Trophoblast cell (in vitro differentiated cells and primary cell): ENCODE measurements at regions not wholly inside any gene's neighbourhood (a gene's known extent, or its start where the extent isn't known, plus 50 kb on each side); places are given as distances from the start of the nearest gene placed in this dataset.

ENCODE experiments used
- DNase-seq, 2 donors: peaks; one replicate each; pipeline ENCODE4 v3.0.0-alpha.2; 2016
- H2AFZ ChIP-seq: 2 replicates; pipeline ENCODE4 v1.6.1; 2013; ENCODE audit warnings: low read length, moderate library complexity, mild to moderate bottlenecking; ENCODE audit not compliant: insufficient read depth, poor library complexity
- H2AK5ac ChIP-seq: 2 replicates; pipeline ENCODE4 v1.6.1; 2013; ENCODE audit warnings: mild to moderate bottlenecking, low read length
- H2BK120ac ChIP-seq: 2 replicates; pipeline ENCODE4 v1.6.1; 2013; ENCODE audit warnings: low read length, mild to moderate bottlenecking, moderate library complexity; ENCODE audit not compliant: insufficient read depth, poor library complexity
- H2BK12ac ChIP-seq: 2 replicates; pipeline ENCODE4 v1.6.1; 2013; ENCODE audit warnings: mild to moderate bottlenecking, low read length, moderate library complexity
- H2BK5ac ChIP-seq: 2 replicates; pipeline ENCODE4 v1.6.1; 2013; ENCODE audit warnings: low read length, low read depth, moderate library complexity, mild to moderate bottlenecking; ENCODE audit not compliant: poor library complexity
- H3K14ac ChIP-seq: 2 replicates; pipeline ENCODE4 v1.6.1; 2013; ENCODE audit warnings: mild to moderate bottlenecking, low read length
- H3K18ac ChIP-seq: 2 replicates; pipeline ENCODE4 v1.6.1; 2013; ENCODE audit warnings: mild to moderate bottlenecking, low read length
- H3K23ac ChIP-seq: 2 replicates; pipeline ENCODE4 v1.6.1; 2013; ENCODE audit warnings: low read length
- H3K27ac ChIP-seq: 2 replicates; pipeline ENCODE4 v1.5.1; 2013; ENCODE audit warnings: low read depth, mild to moderate bottlenecking, inconsistent platforms, low read length, moderate library complexity
- H3K27me3 ChIP-seq: 2 replicates; pipeline ENCODE4 v1.6.1; 2013; ENCODE audit warnings: inconsistent platforms, mild to moderate bottlenecking, low read length, moderate library complexity; ENCODE audit not compliant: insufficient read depth
- H3K36me3 ChIP-seq, 2 experiments: 1 replicate in 1 of 2; 2 replicates in 1 of 2; pipeline ENCODE4 v1.6.1; 2013; ENCODE audit warnings: low read length in 2 of 2, mild to moderate bottlenecking in 2 of 2, moderate library complexity in 1 of 2; ENCODE audit not compliant: insufficient read depth in 2 of 2, control insufficient read depth in 1 of 2
- H3K4ac ChIP-seq: 2 replicates; pipeline ENCODE4 v1.6.1; 2013; ENCODE audit warnings: low read depth, mild to moderate bottlenecking, low read length, moderate library complexity
- H3K4me1 ChIP-seq, 2 experiments: 1 replicate in 1 of 2; 2 replicates in 1 of 2; pipeline ENCODE4 v1.6.1; 2013; ENCODE audit warnings: low read length in 2 of 2, mild to moderate bottlenecking in 2 of 2, moderate library complexity in 1 of 2; ENCODE audit not compliant: insufficient read depth in 2 of 2, control insufficient read depth in 1 of 2
- H3K4me2 ChIP-seq: 2 replicates; pipeline ENCODE4 v1.6.1; 2013; ENCODE audit warnings: inconsistent platforms, mild to moderate bottlenecking, low read length, moderate library complexity
- H3K4me3 ChIP-seq: 2 replicates; pipeline ENCODE4 v1.5.1; 2013; ENCODE audit warnings: mild to moderate bottlenecking, low read depth, low read length, inconsistent platforms
- H3K79me1 ChIP-seq: one replicate; pipeline ENCODE4 v1.6.1; 2013; ENCODE audit warnings: low read length
- H3K79me2 ChIP-seq: 2 replicates; pipeline ENCODE4 v1.6.1; 2013; ENCODE audit warnings: low read length, mild to moderate bottlenecking; ENCODE audit not compliant: control insufficient read depth, insufficient read depth, poor library complexity
- H3K9ac ChIP-seq: 2 replicates; pipeline ENCODE4 v1.6.1; 2013; ENCODE audit warnings: mild to moderate bottlenecking, low read length
- H3K9me3 ChIP-seq: 2 replicates; pipeline ENCODE4 v1.6.1; 2013; ENCODE audit warnings: low read depth, mild to moderate bottlenecking, control low read depth, inconsistent platforms, low read length; ENCODE audit not compliant: insufficient read depth
- H4K12ac ChIP-seq: 2 replicates; pipeline ENCODE4 v1.6.1; 2013; ENCODE audit warnings: low read depth, mild to moderate bottlenecking, low read length, moderate library complexity
- H4K8ac ChIP-seq: 2 replicates; pipeline ENCODE4 v1.6.1; 2013; ENCODE audit warnings: low read depth, mild to moderate bottlenecking, low read length, moderate library complexity
- H4K91ac ChIP-seq: one replicate; pipeline ENCODE4 v1.6.1; 2013; ENCODE audit warnings: low read depth, mild to moderate bottlenecking, low read length, moderate library complexity
- WGBS: extraction: QIAGEN DNeasy Blood & Tissue Kit; methylation state at CpG from one replicate; pipeline ENCODE4 v1.1.7; 2013; ENCODE audit warnings: missing lambda C conversion rate; ENCODE audit not compliant: insufficient read length, insufficient coverage; ENCODE audit errors: extremely low coverage; 5-methylcytosine and 5-hydroxymethylcytosine counted together

- H2AK5ac ChIP-seq = no peak overlapping the region
- H3K14ac ChIP-seq = no peak overlapping the region
- no peak overlapping the region for H2BK5ac ChIP-seq
- no peaks in the 10 kb centered on the region for H3K79me1 ChIP-seq
- no peaks in the 10 kb centered on the region for H3K79me2 ChIP-seq
- H3K4me1 ChIP-seq = peaks cover 3 to 4% of the 10 kb centered on the region in 2 experiments
- H3K27ac ChIP-seq = no peak overlapping the region
- no peak overlapping the region for H3K23ac ChIP-seq
- DNase-seq = peak; percentile 37 to 57
- H3K4me2 ChIP-seq = no peak overlapping the region
- H2BK120ac ChIP-seq = no peak overlapping the region
- H3K27me3 ChIP-seq = no peaks in the 10 kb centered on the region
- no peak overlapping the region for H4K8ac ChIP-seq
- no peak overlapping the region for H3K4ac ChIP-seq
- no peak overlapping the region for H4K12ac ChIP-seq
- H2AFZ ChIP-seq = no peak overlapping the region
- no CpG with 5 or more reads among the region's 3 CpGs for WGBS
- H4K91ac ChIP-seq = no peak overlapping the region
- H3K36me3 ChIP-seq = no peaks in the 10 kb centered on the region
- no peak overlapping the region for H3K4me3 ChIP-seq
- no peak overlapping the region for H3K18ac ChIP-seq
- H2BK12ac ChIP-seq = no peak overlapping the region
- H3K9ac ChIP-seq = no peak overlapping the region
- no peaks in the 10 kb centered on the region for H3K9me3 ChIP-seq
Observed at GRCh38 chr2:16411788-16412187, 253.8 kb downstream of the CYRIA start.

GRCh38 chr2:16409849-16410248 is 255.8 kb downstream of the CYRIA start:
- Histone ChIP-seq H3K27ac (no peak overlapping the region), H2BK5ac (no peak overlapping the region), H3K4me3 (no peak overlapping the region), H2BK12ac (no peak overlapping the region), H2BK120ac (no peak overlapping the region), H3K27me3 (no peaks in the 10 kb centered on the region), H3K14ac (no peak overlapping the region), H2AFZ (no peak overlapping the region), H4K91ac (no peak overlapping the region), H3K79me1 (no peaks in the 10 kb centered on the region), H3K36me3 (no peaks in the 10 kb centered on the region), H3K9me3 (no peaks in the 10 kb centered on the region), H4K8ac (no peak overlapping the region), H3K9ac (no peak overlapping the region), H3K79me2 (no peaks in the 10 kb centered on the region), H3K23ac (no peak overlapping the region), H3K18ac (no peak overlapping the region), H3K4me2 (no peak overlapping the region), H3K4me1 (peaks cover 3 to 4% of the 10 kb centered on the region in 2 experiments), H2AK5ac (no peak overlapping the region), H3K4ac (no peak overlapping the region), H4K12ac (no peak overlapping the region)
- peak; percentile 1 to 40 for DNase-seq
- whole genome bisulfite sequencing = no CpG with 5 or more reads among the region's 3 CpGs

GRCh38 chr2:16409006-16409390 is 256.6 kb downstream of the CYRIA start:
- Histone ChIP-seq H2BK5ac (no peak overlapping the region), H3K36me3 (no peaks in the 10 kb centered on the region), H3K79me1 (no peaks in the 10 kb centered on the region), H3K27me3 (no peaks in the 10 kb centered on the region), H3K4ac (no peak overlapping the region), H2AFZ (no peak overlapping the region), H3K9ac (no peak overlapping the region), H3K27ac (no peak overlapping the region), H3K14ac (no peak overlapping the region), H3K18ac (no peak overlapping the region), H3K9me3 (no peaks in the 10 kb centered on the region), H4K8ac (no peak overlapping the region), H3K4me2 (no peak overlapping the region), H3K79me2 (no peaks in the 10 kb centered on the region), H2BK12ac (no peak overlapping the region), H2AK5ac (no peak overlapping the region), H2BK120ac (no peak overlapping the region), H4K12ac (no peak overlapping the region), H3K4me1 (peaks cover 3 to 4% of the 10 kb centered on the region in 2 experiments), H3K4me3 (no peak overlapping the region), H3K23ac (no peak overlapping the region), H4K91ac (no peak overlapping the region)
- no CpG with 5 or more reads among the region's 2 CpGs for WGBS
- DNase-seq = peak; percentile 55 to 71

- H3K79me2 ChIP-seq = no peaks in the 10 kb centered on the region
- H3K27ac ChIP-seq = no peak overlapping the region
- H4K8ac ChIP-seq = no peak overlapping the region
- peak; percentile 64 to 85 for DNase-seq
- H3K14ac ChIP-seq = no peak overlapping the region
- H3K23ac ChIP-seq = no peak overlapping the region
- no peak overlapping the region for H3K9ac ChIP-seq
- no peak overlapping the region for H2AK5ac ChIP-seq
- no peaks in the 10 kb centered on the region for H3K36me3 ChIP-seq
- no CpG with 5 or more reads among the region's 4 CpGs for WGBS
- H3K4me2 ChIP-seq = no peak overlapping the region
- H3K18ac ChIP-seq = no peak overlapping the region
- H2AFZ ChIP-seq = no peak overlapping the region
- no peaks in the 10 kb centered on the region for H3K27me3 ChIP-seq
- H2BK12ac ChIP-seq = no peak overlapping the region
- H3K4me3 ChIP-seq = no peak overlapping the region
- H3K79me1 ChIP-seq = no peaks in the 10 kb centered on the region
- no peak overlapping the region for H4K91ac ChIP-seq
- no peak overlapping the region for H2BK120ac ChIP-seq
- H3K4ac ChIP-seq = no peak overlapping the region
- no peak overlapping the region for H4K12ac ChIP-seq
- H3K9me3 ChIP-seq = no peaks in the 10 kb centered on the region
- no peak overlapping the region for H2BK5ac ChIP-seq
- peaks cover 3 to 4% of the 10 kb centered on the region in 2 experiments for H3K4me1 ChIP-seq
Observed at GRCh38 chr2:16408331-16409005, 257.2 kb downstream of the CYRIA start.
